ENCODE measurements at regions not wholly inside any gene's neighbourhood (a gene's known extent, or its start where the extent isn't known, plus 50 kb on each side); places are given as distances from the start of the nearest gene placed in this dataset.

- TF ChIP-seq ZNF274 (IDR thresholded peaks at IDR 0.05; ENCODE audit: borderline replicate concordance, extremely low read depth, low read length) (no peak), NANOG (IDR thresholded peaks at IDR 0.05; ENCODE audit: insufficient read depth, low read depth, low read length, poor library complexity, severe bottlenecking) (peak; percentile 98), SIN3A (conservative IDR thresholded peaks at IDR 0.05 in 1 of 2, IDR thresholded peaks at IDR 0.05 in 1 of 2; ENCODE audit: low read depth in 1 of 2, low read length in 2 of 2) (no peak), ATF3 (IDR thresholded peaks at IDR 0.05; ENCODE audit: insufficient read depth, low read depth, low read length) (no peak), HDAC6 (IDR thresholded peaks at IDR 0.05; ENCODE audit: low read depth, low read length) (no peak), FOSL1 (IDR thresholded peaks at IDR 0.05; ENCODE audit: insufficient read depth, low read depth, low read length) (no peak), RFX5 (IDR thresholded peaks at IDR 0.05; ENCODE audit: borderline replicate concordance, low read depth, low read length) (no peak), CEBPB (IDR thresholded peaks at IDR 0.05; ENCODE audit: low read depth, low read length) (0 out of 2 replicates have a peak, but pooled peaks have one; percentile 1), JUN (IDR thresholded peaks at IDR 0.05; ENCODE audit: low read depth, low read length) (peak; percentile 80), HDAC2 (IDR thresholded peaks at IDR 0.05; ENCODE audit: borderline replicate concordance in 1 of 2, low read depth in 2 of 2, low read length in 2 of 2) (no peak), EGR1 (IDR thresholded peaks at IDR 0.05; ENCODE audit: borderline replicate concordance, low read depth, low read length) (no peak), USF2 (IDR thresholded peaks at IDR 0.05; ENCODE audit: low read length) (no peak)
Measured at GRCh38 chr11:87493516-87493915, 455.8 kb downstream of the TMEM135 start (continued).
